ENCODE measurements at regions not wholly inside any gene's neighbourhood (a gene's known extent, or its start where the extent isn't known, plus 50 kb on each side); places are given as distances from the start of the nearest gene placed in this dataset.

GRCh38 chr10:4007771-4008170 is 222.8 kb upstream of the KLF6 start:
- TF ChIP-seq NFIC (IDR thresholded peaks at IDR 0.05) (no peak), EP300 (IDR thresholded peaks at IDR 0.05; ENCODE audit: borderline replicate concordance) (no peak), CREB1 (IDR thresholded peaks at IDR 0.05; ENCODE audit: low read depth) (no peak), MAX (IDR thresholded peaks at IDR 0.05) (no peak)

Measured in Ishikawa (cell line).